ENCODE measurements at regions not wholly inside any gene's neighbourhood (a gene's known extent, or its start where the extent isn't known, plus 50 kb on each side); places are given as distances from the start of the nearest gene placed in this dataset.

GRCh38 chr11:80626721-80627120 is 1185.9 kb upstream of the TENM4 start:
- H4K8ac ChIP-seq (replicated peaks; ENCODE audit: insufficient read length, low read depth, low read length): no peak overlapping the region
- H3K36me3 Mint-ChIP-seq (ENCODE audit: insufficient read depth in 1 of 3, low read depth in 3 of 3): no peaks in the 10 kb centered on the region
- H3K4me1 ChIP-seq (ENCODE audit: insufficient read depth, low read length): no peaks in the 10 kb centered on the region
- no peak overlapping the region for H2BK20ac ChIP-seq (ENCODE audit: low read depth, low read length, poor library complexity, severe bottlenecking)
- no peak overlapping the region for H2BK15ac ChIP-seq (ENCODE audit: low read depth, low read length)
- H3K18ac ChIP-seq (ENCODE audit: insufficient read length, low read depth, low read length): no peak overlapping the region
- no CpG with 5 or more reads among the region's 4 CpGs for WGBS (ENCODE audit: extremely low coverage, insufficient read length, low lambda C conversion rate)
- no peak overlapping the region for H3K14ac ChIP-seq (ENCODE audit: insufficient read depth, low read length)
- H3K56ac ChIP-seq (ENCODE audit: insufficient read length, low read depth, low read length): no peak overlapping the region
- no peak overlapping the region for H3K4me2 ChIP-seq (ENCODE audit: insufficient read depth, insufficient read length, low read length)
- peaks cover 23 to 31% of the 10 kb centered on the region in 2 experiments for H3K4me1 Mint-ChIP-seq
- H3K23ac ChIP-seq (ENCODE audit: insufficient read length, low read depth, low read length): no peak overlapping the region
- no peak for TF ChIP-seq CTCF (conservative IDR thresholded peaks at IDR 0.05)
- H3K4ac ChIP-seq (ENCODE audit: low read depth, low read length): no peak overlapping the region
- no peak overlapping the region for H2AK5ac ChIP-seq (ENCODE audit: insufficient read length, low read length)
- H2AFZ ChIP-seq (ENCODE audit: low read length): no peak overlapping the region
- H3K27me3 ChIP-seq (ENCODE audit: insufficient read depth, low read length): no peaks in the 10 kb centered on the region
- no peak for DNase-seq
- H3K27ac ChIP-seq (ENCODE audit: insufficient read length, low read depth, low read length): no peak overlapping the region
- no peak overlapping the region for H2BK5ac ChIP-seq (ENCODE audit: insufficient read length, low read length)
- H3K9ac ChIP-seq (ENCODE audit: extremely low read depth, insufficient read length, low read length): no peak overlapping the region
- no peak overlapping the region for H3T11ph ChIP-seq (ENCODE audit: low read length)
- no peaks in the 10 kb centered on the region for H3K9me3 ChIP-seq (ENCODE audit: control insufficient read depth, low read depth, low read length)
- no peak overlapping the region for H2BK120ac ChIP-seq (ENCODE audit: low read depth, low read length, poor library complexity, severe bottlenecking)
- H3K79me1 ChIP-seq (ENCODE audit: insufficient read depth, low read depth, low read length, poor library complexity, severe bottlenecking): no peaks in the 10 kb centered on the region
- no peak overlapping the region for H3K27ac Mint-ChIP-seq
- no peaks in the 10 kb centered on the region for H3K79me2 ChIP-seq (ENCODE audit: insufficient read depth, low read length)
- no peak overlapping the region for H3K4me3 Mint-ChIP-seq
- no peak overlapping the region for H2BK12ac ChIP-seq (ENCODE audit: insufficient read length, low read depth, low read length)
- H3K9me3 Mint-ChIP-seq: no peaks in the 10 kb centered on the region
- no peaks in the 10 kb centered on the region for H3K27me3 Mint-ChIP-seq (ENCODE audit: low read depth)
- H4K5ac ChIP-seq (ENCODE audit: insufficient read length, low read depth, low read length): no peak overlapping the region
- no peak overlapping the region for H4K91ac ChIP-seq (ENCODE audit: insufficient read length, low read depth, low read length)
- H3K23me2 ChIP-seq (ENCODE audit: insufficient read length, low read depth, low read length, poor library complexity, severe bottlenecking): no peaks in the 10 kb centered on the region
- H4K20me1 ChIP-seq (ENCODE audit: control insufficient read depth, insufficient read depth, insufficient read length): no peaks in the 10 kb centered on the region

Data from H9 (cell line).